Caco-2 (cell line): ENCODE measurements at regions not wholly inside any gene's neighbourhood (a gene's known extent, or its start where the extent isn't known, plus 50 kb on each side); places are given as distances from the start of the nearest gene placed in this dataset.

Source experiments
- BruUV-seq: library from RNA; stranded (reverse); fragments of 400-500 nt; replicated peaks from 2 replicates; lab custom pipeline; 2021; lab: Mats Ljungman, UMichigan
- CTCF ChIA-PET: fragments of 300-600 bp; sonication (Branson Sonifier 250); formaldehyde crosslinking; loops from one replicate; lab custom pipeline; 2022; ENCODE audit warnings: antibody characterized with exemption; lab: Charles Lee
- POLR2A ChIA-PET: fragments of 300-600 bp; sonication (Branson Sonifier 250); formaldehyde crosslinking; loops from one replicate; lab custom pipeline; 2022; ENCODE audit warnings: antibody characterized with exemption; lab: Charles Lee
- DNase-seq, 2 experiments: peaks; one replicate each; pipeline versions ENCODE4 v3.0.0 to v3.0.0-alpha.2; 2020 to 2022
- H3K27me3 ChIP-seq: replicated peaks from 2 replicates; pipeline ENCODE4 v1.6.0; 2011; ENCODE audit warnings: low read length; ENCODE audit not compliant: control insufficient read depth, insufficient read depth
- H3K36me3 ChIP-seq: 2 replicates; pipeline ENCODE4 v1.5.1; 2011; ENCODE audit warnings: low read length; ENCODE audit not compliant: control insufficient read depth, insufficient read depth
- H3K4me1 ChIP-seq: fragments of 250-450 bp; sonication (Bioruptor Pico); 2 replicates; pipeline ENCODE4 v1.5.1; 2020; ENCODE audit warnings: mild to moderate bottlenecking
- H3K4me3 ChIP-seq: 2 replicates; pipeline ENCODE4 v1.5.1; 2011; ENCODE audit warnings: low read depth, mild to moderate bottlenecking, control low read depth, low read length
- H3K9me3 ChIP-seq: fragments of 250-450 bp; sonication (Bioruptor Pico); 2 replicates; pipeline ENCODE4 v1.5.1; 2020; ENCODE audit warnings: mild to moderate bottlenecking, moderate library complexity
- H3K27ac Mint-ChIP-seq: one replicate; pipeline ENCODE4 v1.8.0; 2022; ENCODE audit warnings: mixed read lengths; ENCODE audit not compliant: unreplicated experiment
- H3K27me3 Mint-ChIP-seq: one replicate; pipeline ENCODE4 v1.8.0; 2022; ENCODE audit warnings: mixed read lengths; ENCODE audit not compliant: insufficient read depth, unreplicated experiment
- H3K36me3 Mint-ChIP-seq: one replicate; pipeline ENCODE4 v1.8.0; 2022; ENCODE audit warnings: mild to moderate bottlenecking, mixed read lengths; ENCODE audit not compliant: insufficient read depth, unreplicated experiment
- H3K4me1 Mint-ChIP-seq: one replicate; pipeline ENCODE4 v1.8.0; 2022; ENCODE audit warnings: low read depth, mixed read lengths; ENCODE audit not compliant: unreplicated experiment
- H3K4me3 Mint-ChIP-seq: one replicate; pipeline ENCODE4 v1.8.0; 2022; ENCODE audit warnings: mild to moderate bottlenecking, moderate library complexity, mixed read lengths; ENCODE audit not compliant: unreplicated experiment
- H3K9me3 Mint-ChIP-seq: one replicate; pipeline ENCODE4 v1.8.0; 2022; ENCODE audit warnings: mixed read lengths; ENCODE audit not compliant: unreplicated experiment
- intact Hi-C: fragments of 100-400 bp; cut with micrococcal nuclease; formaldehyde crosslinking; loops from one replicate; pipeline ENCODE4 v1.10.0; 2022; ENCODE audit not compliant: unreplicated experiment
- TF ChIP-seq, protein P1 (sequence below), 2 experiments: fragments of 200-600 bp in 1 of 2; IDR thresholded peaks; 1 replicate in 1 of 2; 2 replicates in 1 of 2; pipeline versions ENCODE4 v1.5.1 to v1.8.0; 2011 to 2022; ENCODE audit warnings: antibody characterized with exemption in 1 of 2, control low read depth in 1 of 2, inconsistent platforms in 1 of 2, low read depth in 1 of 2, low read length in 1 of 2, mild to moderate bottlenecking in 1 of 2, moderate library complexity in 1 of 2; ENCODE audit not compliant: insufficient read depth in 1 of 2, severe bottlenecking in 1 of 2, unreplicated experiment in 1 of 2

DNA sequence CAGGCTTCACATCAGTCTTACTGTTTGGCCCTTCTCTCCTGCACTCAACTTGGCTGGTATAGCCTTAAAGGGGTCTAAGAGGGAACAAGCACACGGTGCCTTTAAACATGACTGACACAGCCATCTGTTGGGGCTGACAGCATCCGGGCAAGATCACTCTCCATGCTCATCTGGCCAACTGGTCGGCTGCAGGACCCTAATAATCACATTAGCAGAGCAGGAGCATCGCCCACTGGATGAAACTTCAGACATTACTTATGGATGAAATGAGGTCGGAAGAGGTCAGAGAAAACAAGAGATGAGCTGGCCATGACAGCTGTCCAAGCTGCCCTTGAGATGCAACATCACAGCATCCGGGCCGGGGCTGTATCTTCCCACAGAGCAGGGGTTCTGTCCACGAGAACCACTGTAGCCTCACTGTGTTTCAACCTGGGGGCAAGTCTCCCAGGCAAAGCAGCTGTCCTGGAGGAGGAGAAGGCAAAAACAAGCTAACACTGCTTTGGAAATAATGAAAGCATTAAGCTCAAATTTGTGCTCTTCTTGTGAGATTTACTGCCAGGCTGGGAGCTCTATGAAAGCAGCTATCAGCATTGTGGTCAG lies 94.4 kb upstream of the TTC29 start:
- no TSS peak for BruUV-seq
- no peaks in the 10 kb centered on the region for H3K27me3 ChIP-seq
- no peaks in the 10 kb centered on the region for H3K4me1 ChIP-seq
- TF ChIP-seq, protein P1, sequence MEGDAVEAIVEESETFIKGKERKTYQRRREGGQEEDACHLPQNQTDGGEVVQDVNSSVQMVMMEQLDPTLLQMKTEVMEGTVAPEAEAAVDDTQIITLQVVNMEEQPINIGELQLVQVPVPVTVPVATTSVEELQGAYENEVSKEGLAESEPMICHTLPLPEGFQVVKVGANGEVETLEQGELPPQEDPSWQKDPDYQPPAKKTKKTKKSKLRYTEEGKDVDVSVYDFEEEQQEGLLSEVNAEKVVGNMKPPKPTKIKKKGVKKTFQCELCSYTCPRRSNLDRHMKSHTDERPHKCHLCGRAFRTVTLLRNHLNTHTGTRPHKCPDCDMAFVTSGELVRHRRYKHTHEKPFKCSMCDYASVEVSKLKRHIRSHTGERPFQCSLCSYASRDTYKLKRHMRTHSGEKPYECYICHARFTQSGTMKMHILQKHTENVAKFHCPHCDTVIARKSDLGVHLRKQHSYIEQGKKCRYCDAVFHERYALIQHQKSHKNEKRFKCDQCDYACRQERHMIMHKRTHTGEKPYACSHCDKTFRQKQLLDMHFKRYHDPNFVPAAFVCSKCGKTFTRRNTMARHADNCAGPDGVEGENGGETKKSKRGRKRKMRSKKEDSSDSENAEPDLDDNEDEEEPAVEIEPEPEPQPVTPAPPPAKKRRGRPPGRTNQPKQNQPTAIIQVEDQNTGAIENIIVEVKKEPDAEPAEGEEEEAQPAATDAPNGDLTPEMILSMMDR (IDR thresholded peaks at IDR 0.05; ENCODE audit: insufficient read depth in 1 of 2, low read depth in 1 of 2, low read length in 1 of 2, severe bottlenecking in 1 of 2, unreplicated experiment in 1 of 2), result no peak
- Mint-ChIP-seq H3K27me3 (peaks cover 23% of the 10 kb centered on the region), H3K4me1 (no peaks in the 10 kb centered on the region), H3K36me3 (no peaks in the 10 kb centered on the region), H3K27ac (no peak overlapping the region), H3K9me3 (no peaks in the 10 kb centered on the region), H3K4me3 (no peak overlapping the region)
- H3K36me3 ChIP-seq, result no peaks in the 10 kb centered on the region
- no peaks in the 10 kb centered on the region for H3K9me3 ChIP-seq
- intact Hi-C loops, result no loop called here
- ChIA-PET POLR2A (no interaction called here), CTCF (no interaction called here)
- H3K4me3 ChIP-seq, result no peak overlapping the region
- DNase-seq, result no peak

DNA sequence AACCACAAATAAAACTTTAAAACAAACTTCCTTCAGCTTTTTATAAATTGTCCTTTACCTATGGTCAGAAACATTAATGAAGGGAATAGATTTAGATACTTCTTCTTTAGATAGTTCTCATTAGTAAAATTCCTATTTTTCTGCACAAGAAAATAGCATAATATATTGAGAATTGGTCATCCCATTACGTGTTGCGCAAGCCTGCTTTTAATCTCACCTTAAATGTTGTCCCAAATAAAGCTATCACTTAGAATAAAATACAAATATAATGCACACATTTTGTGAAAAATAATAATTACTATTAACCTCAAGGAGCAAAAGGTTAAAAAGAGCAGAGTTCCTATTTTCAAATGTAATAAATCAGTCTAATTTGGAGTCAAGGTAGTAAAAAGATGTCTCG lies 95.2 kb upstream of the TTC29 start:
- H3K36me3 Mint-ChIP-seq, result no peaks in the 10 kb centered on the region
- no peak overlapping the region for H3K4me3 Mint-ChIP-seq
- CTCF ChIA-PET, result no interaction called here
- peaks cover 21% of the 10 kb centered on the region for H3K27me3 Mint-ChIP-seq
- Histone ChIP-seq H3K36me3 (no peaks in the 10 kb centered on the region), H3K9me3 (no peaks in the 10 kb centered on the region), H3K27me3 (no peaks in the 10 kb centered on the region), H3K4me3 (no peak overlapping the region), H3K4me1 (no peaks in the 10 kb centered on the region)
- H3K27ac Mint-ChIP-seq, result no peak overlapping the region
- H3K4me1 Mint-ChIP-seq, result no peaks in the 10 kb centered on the region
- POLR2A ChIA-PET, result no interaction called here
- intact Hi-C loops, result no loop called here
- TF ChIP-seq, protein P1 (IDR thresholded peaks at IDR 0.05; ENCODE audit: insufficient read depth in 1 of 2, low read depth in 1 of 2, low read length in 1 of 2, severe bottlenecking in 1 of 2, unreplicated experiment in 1 of 2), result no peak
- BruUV-seq, result no TSS peak
- no peak for DNase-seq
- no peaks in the 10 kb centered on the region for H3K9me3 Mint-ChIP-seq

DNA sequence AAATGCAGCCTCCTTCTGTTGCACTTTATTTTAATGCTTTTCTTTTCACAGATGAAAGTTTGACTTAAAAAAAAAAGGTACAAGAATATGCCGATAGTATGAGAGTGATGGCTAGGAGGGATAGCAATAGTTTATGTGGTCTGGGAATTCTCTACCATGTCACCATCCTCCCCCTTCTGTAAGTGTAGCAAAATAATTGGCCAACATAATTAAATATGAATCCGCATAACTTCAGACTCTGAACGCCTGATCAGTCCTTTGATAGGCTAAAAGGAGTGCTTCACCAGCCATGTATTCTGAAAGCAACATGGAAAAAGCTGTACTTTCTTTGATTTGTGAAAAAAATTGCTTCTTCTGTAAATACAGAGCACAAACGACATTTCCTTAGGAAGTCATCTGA lies 95.7 kb upstream of the TTC29 start:
- Mint-ChIP-seq H3K27ac (no peak overlapping the region), H3K36me3 (no peaks in the 10 kb centered on the region), H3K27me3 (peaks cover 21% of the 10 kb centered on the region), H3K4me1 (no peaks in the 10 kb centered on the region), H3K4me3 (no peak overlapping the region), H3K9me3 (no peaks in the 10 kb centered on the region)
- Histone ChIP-seq H3K4me3 (no peak overlapping the region), H3K9me3 (no peaks in the 10 kb centered on the region), H3K27me3 (no peaks in the 10 kb centered on the region), H3K36me3 (no peaks in the 10 kb centered on the region), H3K4me1 (no peaks in the 10 kb centered on the region)
- DNase-seq, result no peak
- ChIA-PET CTCF (no interaction called here), POLR2A (no interaction called here)
- intact Hi-C loops, result no loop called here
- no TSS peak for BruUV-seq
- TF ChIP-seq, protein P1 (IDR thresholded peaks at IDR 0.05; ENCODE audit: insufficient read depth in 1 of 2, low read depth in 1 of 2, low read length in 1 of 2, severe bottlenecking in 1 of 2, unreplicated experiment in 1 of 2), result no peak
